Suprapubic skin (tissue), 4 donors: ENCODE measurements at regions not wholly inside any gene's neighbourhood (a gene's known extent, or its start where the extent isn't known, plus 50 kb on each side); places are given as distances from the start of the nearest gene placed in this dataset.
"Not testable (repeated sequence)": the region's sequence is repeated elsewhere in the genome, so short reads cannot be mapped to it uniquely, and the experiment has no call there.

Source experiments
- DNase-seq, 2 donors: peaks; one replicate each; pipeline ENCODE4 v3.0.0-alpha.2; 2019; ENCODE audit warnings: low spot score in 2 of 2
- H3K27ac ChIP-seq: fragments of 200-600 bp; sonication (generic); one replicate; pipeline ENCODE4 v1.5.1; 2019
- H3K27me3 ChIP-seq: fragments of 200-600 bp; sonication (generic); one replicate; pipeline ENCODE4 v1.5.1; 2019
- H3K36me3 ChIP-seq: fragments of 200-600 bp; sonication (generic); one replicate; pipeline ENCODE4 v1.5.1; 2019
- H3K4me1 ChIP-seq: fragments of 200-600 bp; sonication (generic); one replicate; pipeline ENCODE4 v1.5.1; 2019
- H3K4me3 ChIP-seq: fragments of 200-600 bp; sonication (generic); one replicate; pipeline ENCODE4 v1.5.1; 2019; ENCODE audit warnings: mild to moderate bottlenecking
- H3K9me3 ChIP-seq: fragments of 200-600 bp; sonication (generic); one replicate; pipeline ENCODE4 v1.5.1; 2019
- CTCF ChIP-seq, 2 donors: fragments of 200-600 bp in 1 of 2; fragments of 450-650 bp in 1 of 2; sonication (generic) in 1 of 2; IDR thresholded peaks; one replicate each; pipeline ENCODE4 v1.5.1; 2016 to 2019; ENCODE audit warnings: antibody characterized with exemption in 2 of 2, mild to moderate bottlenecking in 1 of 2, moderate library complexity in 1 of 2
- EP300 ChIP-seq: sonication (generic); formaldehyde crosslinking; IDR thresholded peaks from one replicate; pipeline ENCODE4 v1.6.1; 2017; ENCODE audit warnings: antibody characterized with exemption
- POLR2A ChIP-seq, 2 donors: fragments of 450-650 bp; IDR thresholded peaks; one replicate each; pipeline ENCODE4 v1.6.1; 2017; ENCODE audit warnings: antibody characterized with exemption in 2 of 2, mild to moderate bottlenecking in 2 of 2, moderate library complexity in 2 of 2
- POLR2AphosphoS5 ChIP-seq, 3 donors: sonication (generic); formaldehyde crosslinking; IDR thresholded peaks; one replicate each; pipeline ENCODE4 v1.6.1; 2017; ENCODE audit warnings: antibody characterized with exemption in 3 of 3
- WGBS: methylation state at CpG from one replicate; pipeline ENCODE4 v1.1.5; 2018; 5-methylcytosine and 5-hydroxymethylcytosine counted together

GRCh38 chr6:84967965-84968364 is 203.6 kb upstream of the TBX18 start:
- H3K4me3 ChIP-seq: no peak overlapping the region
- TF ChIP-seq CTCF (IDR thresholded peaks at IDR 0.05) (no peak), POLR2A (IDR thresholded peaks at IDR 0.05) (no peak), POLR2AphosphoS5 (IDR thresholded peaks at IDR 0.05) (no peak), EP300 (no peak)
- DNase-seq: no peak
- H3K36me3 ChIP-seq: no peaks in the 10 kb centered on the region
- peaks cover 3% of the 10 kb centered on the region for H3K9me3 ChIP-seq
- no peak overlapping the region for H3K27ac ChIP-seq
- H3K27me3 ChIP-seq: no peaks in the 10 kb centered on the region
- no peaks in the 10 kb centered on the region for H3K4me1 ChIP-seq
- WGBS: 93% methylated on average over 11 of the region's 11 CpGs

- no peaks in the 10 kb centered on the region for H3K27me3 ChIP-seq
- no peak for TF ChIP-seq POLR2AphosphoS5 (IDR thresholded peaks at IDR 0.05)
- no peak for TF ChIP-seq CTCF (IDR thresholded peaks at IDR 0.05)
- TF ChIP-seq POLR2A (IDR thresholded peaks at IDR 0.05): no peak
- no peak for TF ChIP-seq EP300
- DNase-seq: no peak
- WGBS: 70% methylated on average over 7 of the region's 7 CpGs
- H3K27ac ChIP-seq: no peak overlapping the region
- H3K4me3 ChIP-seq: no peak overlapping the region
- H3K4me1 ChIP-seq: no peaks in the 10 kb centered on the region
- no peaks in the 10 kb centered on the region for H3K36me3 ChIP-seq
- peaks cover 3% of the 10 kb centered on the region for H3K9me3 ChIP-seq
These were observed 203.0 kb upstream of the TBX18 start for GRCh38 chr6:84967389-84967788.

GRCh38 chr6:84953111-84953755 is 188.8 kb upstream of the TBX18 start:
- Histone ChIP-seq H3K27me3 (no peaks in the 10 kb centered on the region), H3K36me3 (no peaks in the 10 kb centered on the region), H3K4me1 (no peaks in the 10 kb centered on the region), H3K27ac (no peak overlapping the region), H3K9me3 (peaks cover 4% of the 10 kb centered on the region), H3K4me3 (no peak overlapping the region)
- WGBS: 51% methylated on average over 2 of the region's 2 CpGs
- no peak for DNase-seq
- TF ChIP-seq POLR2A (IDR thresholded peaks at IDR 0.05): no peak
- no peak for TF ChIP-seq EP300
- no peak for TF ChIP-seq POLR2AphosphoS5 (IDR thresholded peaks at IDR 0.05)
- no peak for TF ChIP-seq CTCF (IDR thresholded peaks at IDR 0.05)

- H3K36me3 ChIP-seq, H3K27ac ChIP-seq, H3K9me3 ChIP-seq, DNase-seq, H3K27me3 ChIP-seq, H3K4me1 ChIP-seq, H3K4me3 ChIP-seq: not testable (repeated sequence)
- WGBS: 88% methylated on average over 7 of the region's 7 CpGs
These were observed 180.5 kb upstream of the TBX18 start for GRCh38 chr6:84944926-84945325.

GRCh38 chr6:84943905-84944304 is 179.5 kb upstream of the TBX18 start:
- TF ChIP-seq POLR2A (IDR thresholded peaks at IDR 0.05) (no peak), CTCF (IDR thresholded peaks at IDR 0.05) (no peak), EP300 (no peak), POLR2AphosphoS5 (IDR thresholded peaks at IDR 0.05) (no peak)
- Histone ChIP-seq H3K4me3 (no peak overlapping the region), H3K4me1 (no peaks in the 10 kb centered on the region), H3K27ac (no peak overlapping the region), H3K9me3 (peaks cover 5% of the 10 kb centered on the region), H3K27me3 (no peaks in the 10 kb centered on the region), H3K36me3 (no peaks in the 10 kb centered on the region)
- DNase-seq: no peak
- 85% methylated on average over 1 of the region's 1 CpG for WGBS

GRCh38 chr6:84941609-84942008 is 177.2 kb upstream of the TBX18 start:
- DNase-seq, H3K9me3 ChIP-seq, H3K4me1 ChIP-seq: not testable (repeated sequence)

More at GRCh38 chr6:84941609-84942008, 177.2 kb upstream of the TBX18 start:
- not testable (repeated sequence) for H3K27me3 ChIP-seq, H3K4me3 ChIP-seq, H3K36me3 ChIP-seq, H3K27ac ChIP-seq
